GM19372 (cell line): ENCODE measurements at regions not wholly inside any gene's neighbourhood (a gene's known extent, or its start where the extent isn't known, plus 50 kb on each side); places are given as distances from the start of the nearest gene placed in this dataset.
"Not testable (repeated sequence)": the region's sequence is repeated elsewhere in the genome, so short reads cannot be mapped to it uniquely, and the experiment has no call there.

ENCODE experiments used
- ATAC-seq: cut with Tn5 transposase; IDR thresholded peaks from one replicate; pipeline ENCODE4 v1.9.1; 2021; ENCODE audit warnings: mild to moderate bottlenecking, low read depth, moderate library complexity; ENCODE audit not compliant: unreplicated experiment

- ATAC-seq: no peak
Measured at GRCh38 chr2:18063826-18064470, 185.5 kb downstream of the KCNS3 start.

- no peak for ATAC-seq
Measured at GRCh38 chr2:18062892-18063291, 184.4 kb downstream of the KCNS3 start.

GRCh38 chr2:18061717-18062116 is 183.2 kb downstream of the KCNS3 start:
- no peak for ATAC-seq

- no peak for ATAC-seq
Measured at GRCh38 chr2:18057657-18058056, 179.2 kb downstream of the KCNS3 start.

- no peak for ATAC-seq
Measured at GRCh38 chr2:18055290-18055689, 176.8 kb downstream of the KCNS3 start.

- ATAC-seq: no peak
Measured at GRCh38 chr2:18050001-18050400, 171.5 kb downstream of the KCNS3 start.

- no peak for ATAC-seq
Measured at GRCh38 chr2:18049325-18049724, 170.9 kb downstream of the KCNS3 start.

GRCh38 chr2:18047896-18048657 is 169.6 kb downstream of the KCNS3 start:
- ATAC-seq: no peak

GRCh38 chr2:18047213-18047611 is 168.7 kb downstream of the KCNS3 start:
- ATAC-seq: no peak

GRCh38 chr2:18046558-18047212 is 168.2 kb downstream of the KCNS3 start:
- no peak for ATAC-seq

GRCh38 chr2:18046017-18046416 is 167.6 kb downstream of the KCNS3 start:
- ATAC-seq: no peak

GRCh38 chr2:18045230-18045629 is 166.8 kb downstream of the KCNS3 start:
- no peak for ATAC-seq

GRCh38 chr2:18017381-18017780 is 138.9 kb downstream of the KCNS3 start:
- not testable (repeated sequence) for ATAC-seq

GRCh38 chr2:18009891-18010290 is 131.4 kb downstream of the KCNS3 start:
- no peak for ATAC-seq

GRCh38 chr2:18005411-18005810 is 126.9 kb downstream of the KCNS3 start:
- no peak for ATAC-seq

- no peak for ATAC-seq
Measured at GRCh38 chr2:18001671-18002070, 123.2 kb downstream of the KCNS3 start.

- no peak for ATAC-seq
Measured at GRCh38 chr2:17996978-17997377, 118.5 kb downstream of the KCNS3 start.

- no peak for ATAC-seq
Measured at GRCh38 chr2:17995593-17995992, 117.1 kb downstream of the KCNS3 start.
